GM18511 (cell line): ENCODE measurements at regions not wholly inside any gene's neighbourhood (a gene's known extent, or its start where the extent isn't known, plus 50 kb on each side); places are given as distances from the start of the nearest gene placed in this dataset.
"Not testable (repeated sequence)": the region's sequence is repeated elsewhere in the genome, so short reads cannot be mapped to it uniquely, and the experiment has no call there.

Source experiments
- ATAC-seq: cut with Tn5 transposase; IDR thresholded peaks from one replicate; pipeline ENCODE4 v1.9.1; 2021; ENCODE audit warnings: mild to moderate bottlenecking, moderate library complexity; ENCODE audit not compliant: unreplicated experiment

DNA sequence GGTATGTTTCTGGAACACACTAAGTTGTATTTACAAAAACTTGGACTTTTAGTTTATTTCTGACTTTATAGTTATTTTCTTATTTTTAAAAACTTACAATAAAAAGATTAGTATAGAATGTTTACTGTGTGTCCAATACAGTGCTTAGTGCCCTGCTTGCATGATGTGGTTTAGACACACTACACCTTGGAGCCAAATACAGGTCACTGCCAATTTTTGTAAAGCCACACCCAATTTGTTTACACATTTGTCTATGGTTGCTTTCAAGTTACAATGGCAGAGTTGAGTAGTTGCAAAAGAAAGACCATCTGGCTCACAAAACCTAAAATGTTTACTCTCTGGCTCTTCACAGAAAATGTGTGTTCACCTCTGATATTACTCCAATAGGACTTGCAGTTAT lies 807.1 kb downstream of the KCNJ2 start:
- ATAC-seq, result no peak

GRCh38 chr17:70984873-70985272 lies 815.5 kb downstream of the KCNJ2 start:
- no peak for ATAC-seq

GRCh38 chr17:70987867-70988340 lies 818.6 kb downstream of the KCNJ2 start:
- peak; percentile 51 for ATAC-seq

DNA sequence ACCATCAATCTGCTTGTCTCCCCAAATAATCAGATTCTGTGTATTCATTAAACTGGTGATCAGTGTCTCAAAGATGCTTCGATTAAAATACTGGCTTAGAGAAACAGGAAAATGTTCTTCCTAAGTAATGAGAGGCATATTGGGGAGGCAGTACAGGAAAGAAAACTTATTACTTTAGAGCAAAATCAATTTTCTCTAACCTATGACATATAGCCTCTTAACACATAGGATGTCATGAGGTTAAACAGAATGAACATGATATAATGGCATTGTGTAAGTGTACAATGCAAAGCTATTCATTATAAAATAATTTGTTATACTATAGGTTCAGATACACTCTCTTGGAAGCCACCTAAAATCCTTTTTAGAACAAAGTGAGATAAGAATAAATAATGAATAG lies 819.3 kb downstream of the KCNJ2 start:
- no peak for ATAC-seq

DNA sequence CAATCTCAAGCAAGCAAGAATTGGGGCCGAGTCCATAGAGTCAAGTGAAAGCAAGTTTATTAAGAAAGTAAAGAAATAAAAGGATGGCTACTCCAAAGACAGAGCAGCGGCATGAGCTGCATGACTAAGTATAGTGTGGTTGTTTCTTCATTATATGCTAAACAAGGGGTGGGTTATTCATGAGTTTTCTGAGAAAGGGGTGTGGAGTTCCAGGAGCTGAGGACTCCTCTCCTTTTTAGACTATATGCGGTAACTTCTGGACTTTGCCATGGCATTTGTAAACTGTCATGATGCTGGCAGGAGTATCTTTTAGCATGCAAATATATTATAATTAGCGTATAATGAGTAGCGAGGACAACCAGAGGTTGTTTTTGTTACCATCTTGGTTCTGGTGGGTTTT lies 819.9 kb downstream of the KCNJ2 start:
- ATAC-seq, result no peak

GRCh38 chr17:70994194-70994593 lies 824.9 kb downstream of the KCNJ2 start:
- ATAC-seq, result no peak

GRCh38 chr17:70995997-70996396 lies 826.7 kb downstream of the KCNJ2 start:
- no peak for ATAC-seq

GRCh38 chr17:71003736-71004135 lies 834.4 kb downstream of the KCNJ2 start:
- ATAC-seq, result no peak

DNA sequence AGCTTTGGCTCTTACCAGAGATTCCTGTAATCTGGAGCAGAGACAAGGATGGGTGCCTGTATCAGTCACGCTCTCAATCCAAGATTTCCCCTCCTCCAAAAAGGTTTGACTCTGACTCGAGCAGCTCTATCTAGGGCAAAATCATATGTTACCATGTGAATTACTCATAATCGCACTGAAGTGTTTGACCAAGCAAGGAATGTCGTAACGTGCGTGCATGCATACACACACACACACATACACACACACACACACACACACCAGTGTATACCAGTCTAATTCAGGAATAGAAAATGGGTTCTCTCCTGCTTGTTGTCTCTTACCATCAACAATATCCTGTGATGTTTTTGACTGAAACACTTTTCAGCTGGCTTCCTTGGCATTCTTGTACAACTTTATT lies 835.1 kb downstream of the KCNJ2 start:
- ATAC-seq, result no peak

- ATAC-seq, result no peak
Measured at GRCh38 chr17:71011391-71011790, 842.1 kb downstream of the KCNJ2 start.

DNA sequence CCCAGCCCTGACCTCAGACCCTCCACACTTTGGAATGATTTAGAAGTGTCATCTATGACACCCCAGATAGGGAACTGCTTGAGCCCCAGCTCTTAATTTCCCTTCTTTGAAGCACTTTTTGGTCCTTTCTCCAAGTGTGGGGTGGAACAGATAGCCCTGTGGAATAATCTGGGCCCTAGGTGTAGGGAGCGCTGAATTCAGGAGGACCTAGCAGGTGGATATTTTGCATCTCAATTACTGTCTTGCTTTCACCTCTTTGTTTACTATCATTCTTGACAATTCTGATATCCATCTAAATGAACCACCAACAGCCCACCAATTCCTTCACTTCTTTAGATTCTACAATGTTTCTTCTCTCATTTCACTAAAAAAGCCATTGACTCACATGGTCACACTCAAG lies 850.4 kb downstream of the KCNJ2 start:
- ATAC-seq, result no peak

DNA sequence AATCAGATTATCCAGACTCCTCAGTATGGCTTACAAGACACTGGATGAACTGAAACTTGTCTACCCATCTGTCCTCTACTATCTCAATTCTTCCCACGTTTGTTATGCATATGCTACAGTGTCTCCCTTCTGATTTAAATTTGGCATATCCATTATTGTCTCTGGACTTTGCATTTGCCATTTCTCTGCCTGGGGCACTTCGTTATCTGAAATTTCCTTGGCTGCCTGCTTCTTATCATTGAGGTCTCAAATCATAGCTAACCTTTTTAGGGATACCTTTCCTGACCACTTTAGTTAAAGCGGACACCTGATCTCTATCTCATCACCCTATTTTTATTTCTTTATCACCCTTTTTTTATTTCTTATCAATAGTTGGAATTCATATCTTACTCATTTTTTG lies 853.4 kb downstream of the KCNJ2 start:
- no peak for ATAC-seq

- ATAC-seq, result no peak
Measured at GRCh38 chr17:71023249-71024030, 854.1 kb downstream of the KCNJ2 start.

GRCh38 chr17:71024172-71024571 lies 854.8 kb downstream of the KCNJ2 start:
- ATAC-seq, result no peak

DNA sequence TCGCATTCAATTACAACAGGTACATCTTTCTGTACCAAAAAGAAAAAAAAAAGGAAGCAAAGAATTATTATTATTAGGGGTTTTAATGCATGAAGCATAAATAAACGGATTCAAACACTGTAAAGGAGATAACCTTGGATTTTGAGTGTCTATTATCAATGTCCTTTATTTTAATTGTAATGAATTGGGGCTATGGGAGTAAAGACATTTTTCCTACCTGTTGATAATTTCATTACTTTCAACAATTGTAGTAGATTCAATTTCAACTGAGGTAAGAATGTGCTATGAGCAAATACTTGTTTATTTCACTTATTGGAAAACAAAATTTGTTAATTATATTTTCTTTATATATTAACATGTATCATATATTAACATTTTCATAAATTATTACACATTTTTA lies 855.6 kb downstream of the KCNJ2 start:
- ATAC-seq, result no peak

GRCh38 chr17:71029246-71029645 lies 859.9 kb downstream of the KCNJ2 start:
- ATAC-seq, result no peak

- not testable (repeated sequence) for ATAC-seq
Measured at GRCh38 chr17:71031286-71031685, 862.0 kb downstream of the KCNJ2 start.

- no peak for ATAC-seq
Measured at GRCh38 chr17:71032746-71033273, 863.5 kb downstream of the KCNJ2 start.

DNA sequence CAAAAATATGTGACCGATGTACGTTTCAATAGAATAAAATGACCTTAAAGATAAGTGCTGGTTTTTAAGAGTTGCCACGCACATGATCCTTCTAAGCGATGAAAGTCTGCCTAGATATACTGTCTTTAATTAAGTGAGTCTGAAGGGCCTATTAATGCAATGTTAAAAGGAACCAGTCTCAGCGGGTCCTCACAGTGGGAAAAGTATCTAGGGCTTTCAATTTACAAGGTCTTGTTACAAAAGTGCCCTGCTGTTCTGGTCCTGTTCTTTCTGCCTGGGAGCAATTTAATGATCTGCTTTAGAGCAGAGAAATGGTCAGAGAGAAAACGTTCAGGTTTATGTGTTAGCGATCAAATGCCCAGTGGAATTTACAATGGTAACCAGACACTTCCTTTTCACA lies 864.0 kb downstream of the KCNJ2 start:
- ATAC-seq, result no peak

DNA sequence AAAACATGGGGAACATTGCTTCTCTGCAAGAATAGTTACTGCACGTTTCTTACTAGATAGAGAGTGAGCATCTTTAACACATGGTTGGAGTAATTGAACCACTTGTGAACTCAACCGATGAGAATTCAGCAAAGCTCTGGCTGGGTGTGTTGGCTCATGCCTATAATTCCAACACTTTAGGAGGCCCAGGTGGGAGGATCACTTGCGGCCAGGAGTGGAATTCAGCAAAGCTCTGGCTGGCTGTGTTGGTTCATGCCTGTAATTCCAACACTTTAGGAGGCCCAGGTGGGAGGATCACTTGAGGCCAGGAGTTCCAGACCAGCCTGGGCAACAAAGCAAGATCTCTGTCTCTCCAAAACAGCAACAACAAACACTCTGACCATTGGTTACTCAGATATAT lies 865.9 kb downstream of the KCNJ2 start:
- ATAC-seq, result no peak

DNA sequence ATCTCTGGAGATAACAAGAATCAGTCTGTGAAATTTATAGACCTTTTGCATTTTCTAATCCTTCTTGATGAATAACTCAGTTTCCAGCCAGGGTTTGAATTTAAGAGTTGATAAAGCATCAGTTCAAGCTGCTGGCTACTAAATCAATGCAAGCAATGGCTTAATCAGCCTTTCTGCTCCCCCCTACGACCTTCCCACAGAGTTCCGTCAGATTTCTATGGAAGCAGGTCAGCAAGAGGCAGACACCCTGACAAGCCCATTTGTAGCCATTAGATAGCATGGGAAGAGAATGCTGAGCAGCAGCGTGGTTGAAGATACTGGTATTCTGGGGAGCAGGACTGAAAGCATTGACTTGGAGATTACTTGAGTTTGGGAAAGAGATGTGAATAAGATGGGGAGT lies 868.1 kb downstream of the KCNJ2 start:
- no peak for ATAC-seq

DNA sequence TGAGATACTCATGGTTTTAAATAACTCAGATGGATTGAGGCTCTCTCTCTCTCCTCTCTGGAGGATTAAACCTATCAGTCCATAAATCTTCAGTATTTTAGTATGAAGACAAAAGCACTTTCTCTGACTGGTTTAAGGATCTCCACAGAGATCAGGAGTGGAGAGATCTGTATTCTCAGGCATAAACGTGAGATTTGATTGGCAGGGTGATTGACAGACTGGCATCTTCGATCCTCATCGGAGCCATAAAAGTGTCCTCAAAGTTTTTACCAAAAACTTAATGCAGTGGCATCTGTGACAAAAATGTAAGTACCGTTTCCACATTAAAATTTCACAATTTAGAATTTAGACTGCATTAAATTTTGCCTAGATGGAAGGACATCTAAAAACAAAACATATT lies 870.1 kb downstream of the KCNJ2 start:
- ATAC-seq, result no peak

GRCh38 chr17:71052971-71053370 lies 883.6 kb downstream of the KCNJ2 start:
- no peak for ATAC-seq
